Stomach (tissue), 4 donors: ENCODE measurements at regions not wholly inside any gene's neighbourhood (a gene's known extent, or its start where the extent isn't known, plus 50 kb on each side); places are given as distances from the start of the nearest gene placed in this dataset.

ENCODE experiments used
- CTCF ChIP-seq, 7 experiments: fragments of 450-650 bp in 4 of 7; fragments of 200-600 bp in 3 of 7; sonication (generic) in 3 of 7; IDR thresholded peaks; one replicate each; pipeline ENCODE4 v1.5.1; 2016 to 2019; ENCODE audit warnings: antibody characterized with exemption in 7 of 7, control low read depth in 2 of 7, mild to moderate bottlenecking in 1 of 7
- POLR2A ChIP-seq, 4 donors: fragments of 450-650 bp; IDR thresholded peaks; one replicate each; pipeline ENCODE4 v1.6.1; 2016; ENCODE audit warnings: antibody characterized with exemption in 4 of 4, control low read depth in 2 of 4, mild to moderate bottlenecking in 1 of 4, moderate library complexity in 1 of 4
- POLR2AphosphoS5 ChIP-seq, 3 donors: sonication (generic); formaldehyde crosslinking; IDR thresholded peaks; one replicate each; pipeline ENCODE4 v1.6.1; 2016; ENCODE audit warnings: antibody characterized with exemption in 3 of 3

GRCh38 chr2:144931960-144932359, 412.0 kb upstream of the ZEB2 start:
- TF ChIP-seq POLR2A (IDR thresholded peaks at IDR 0.05) (no peak), CTCF (IDR thresholded peaks at IDR 0.05) (no peak), POLR2AphosphoS5 (IDR thresholded peaks at IDR 0.05) (no peak)
